IPS-NIHi11 (cell line): ENCODE measurements at regions not wholly inside any gene's neighbourhood (a gene's known extent, or its start where the extent isn't known, plus 50 kb on each side); places are given as distances from the start of the nearest gene placed in this dataset.

Experiments used
- DNase-seq: peaks from one replicate; pipeline ENCODE4 v3.0.0; 2012; ENCODE audit warnings: mixed read lengths, low spot score

DNA sequence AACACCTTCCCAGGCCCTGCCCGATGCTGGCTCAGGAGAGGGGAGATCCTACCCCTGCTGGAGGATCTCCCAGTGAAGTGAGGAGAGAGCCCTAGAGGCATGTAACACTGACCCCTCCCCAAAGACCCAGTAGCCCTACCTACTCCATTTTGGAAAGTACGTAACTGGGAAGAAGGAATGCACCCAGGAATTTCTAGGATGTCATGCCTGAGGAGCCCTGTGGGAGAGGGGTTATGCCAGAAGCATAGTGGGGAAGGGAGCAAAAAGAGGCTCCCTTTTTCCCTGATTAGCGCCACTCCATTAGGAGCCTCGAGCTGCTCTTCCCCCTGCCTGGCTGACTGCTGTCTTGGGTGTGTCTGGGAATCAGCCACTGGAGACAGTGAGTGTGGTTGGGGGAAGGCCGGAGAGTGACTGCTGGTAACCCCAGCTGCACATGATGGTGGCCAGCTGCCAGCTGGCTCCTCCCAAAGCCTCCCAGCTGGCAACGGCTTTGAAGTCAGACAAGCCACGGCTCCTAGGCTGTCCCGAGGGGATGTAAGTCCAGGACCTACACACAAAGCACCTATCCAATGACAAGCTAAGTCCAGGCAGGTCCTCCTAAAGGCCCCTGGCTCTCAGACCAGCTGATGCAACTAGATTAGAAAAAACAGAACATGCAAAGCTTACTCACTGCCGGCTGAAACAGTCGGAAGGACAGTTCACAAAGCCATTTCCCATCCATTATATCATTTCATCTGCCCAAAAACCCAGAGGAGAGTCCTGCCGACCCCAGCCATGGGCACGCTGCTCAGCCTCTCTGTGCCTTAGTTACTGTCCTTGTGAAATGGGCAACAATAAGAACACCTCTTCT is 136.5 kb upstream of the ABCA1 start:
- DNase-seq, result peak; percentile 55

DNA sequence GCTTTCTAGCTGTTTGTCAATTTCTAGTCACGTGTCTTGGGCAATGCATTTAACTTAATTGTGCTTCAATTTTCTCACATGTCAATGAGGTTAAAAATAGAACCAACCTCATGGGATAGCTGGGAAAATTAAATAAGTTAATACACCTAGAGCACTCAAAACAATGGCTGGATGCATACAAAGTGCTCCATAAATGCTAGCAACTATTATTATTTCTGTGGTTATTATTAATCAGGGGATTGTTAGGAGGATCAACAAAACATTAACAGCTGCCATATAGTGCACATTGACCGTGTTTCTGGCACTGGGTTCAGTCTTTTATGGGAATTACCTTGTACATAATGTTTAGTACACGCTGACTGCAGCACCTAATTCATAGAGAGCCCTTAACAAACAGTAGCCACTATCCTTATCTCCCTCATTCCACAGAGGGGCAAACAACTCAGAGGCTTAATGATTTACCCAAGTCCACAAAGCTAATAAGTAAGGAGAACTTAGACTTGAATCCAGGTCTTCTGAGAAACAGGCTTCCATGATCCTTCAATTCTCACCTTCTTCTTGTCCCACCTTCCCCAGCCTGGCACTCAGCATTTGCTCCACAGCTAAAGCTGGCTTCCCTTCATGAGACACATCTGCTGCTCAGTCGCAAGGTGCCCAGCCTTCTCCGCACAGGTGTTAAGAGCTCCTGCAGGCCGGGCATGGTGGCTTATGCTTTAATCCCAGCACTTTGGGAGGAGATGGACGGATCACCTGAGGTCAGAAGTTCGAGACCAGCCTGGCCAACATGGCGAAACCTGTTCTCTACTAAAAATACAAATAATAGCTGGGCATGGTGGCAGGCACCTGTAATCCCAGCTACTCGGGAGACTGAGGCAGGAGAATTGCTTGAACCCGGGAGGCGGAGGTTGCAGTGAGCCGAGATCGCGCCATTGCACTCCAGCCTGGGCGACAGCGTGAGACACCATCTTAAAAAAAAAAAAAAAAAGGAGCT is 137.4 kb upstream of the ABCA1 start:
- DNase-seq, result no peak

DNA sequence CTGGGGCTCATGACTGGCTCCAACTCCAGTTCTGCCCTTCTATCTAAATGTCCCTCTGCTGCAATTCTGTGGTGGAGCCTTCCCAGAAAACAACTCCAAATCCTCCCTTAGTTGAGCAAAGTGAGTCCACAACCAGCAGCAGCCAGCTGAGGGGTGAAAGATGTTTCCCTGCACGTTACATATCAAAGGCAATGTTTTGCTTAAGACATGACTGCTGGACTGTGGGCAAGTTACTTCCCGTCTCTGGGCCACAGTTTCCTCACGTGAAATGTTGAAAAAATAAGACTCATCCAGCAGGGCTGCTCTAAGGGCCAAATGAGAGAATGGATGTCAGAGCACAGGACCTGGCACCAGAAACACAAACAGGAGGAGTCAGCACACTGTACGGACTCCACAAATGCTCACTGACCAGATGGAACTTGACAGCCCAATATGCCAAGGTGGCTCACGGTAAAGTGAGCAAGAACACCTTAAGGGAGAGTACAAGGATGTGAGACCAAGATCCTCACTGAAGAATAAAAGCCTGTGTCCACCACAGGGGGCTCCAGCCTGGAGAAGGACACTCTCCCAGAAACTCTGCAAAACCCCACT is 138.4 kb upstream of the ABCA1 start:
- DNase-seq, result no peak

DNA sequence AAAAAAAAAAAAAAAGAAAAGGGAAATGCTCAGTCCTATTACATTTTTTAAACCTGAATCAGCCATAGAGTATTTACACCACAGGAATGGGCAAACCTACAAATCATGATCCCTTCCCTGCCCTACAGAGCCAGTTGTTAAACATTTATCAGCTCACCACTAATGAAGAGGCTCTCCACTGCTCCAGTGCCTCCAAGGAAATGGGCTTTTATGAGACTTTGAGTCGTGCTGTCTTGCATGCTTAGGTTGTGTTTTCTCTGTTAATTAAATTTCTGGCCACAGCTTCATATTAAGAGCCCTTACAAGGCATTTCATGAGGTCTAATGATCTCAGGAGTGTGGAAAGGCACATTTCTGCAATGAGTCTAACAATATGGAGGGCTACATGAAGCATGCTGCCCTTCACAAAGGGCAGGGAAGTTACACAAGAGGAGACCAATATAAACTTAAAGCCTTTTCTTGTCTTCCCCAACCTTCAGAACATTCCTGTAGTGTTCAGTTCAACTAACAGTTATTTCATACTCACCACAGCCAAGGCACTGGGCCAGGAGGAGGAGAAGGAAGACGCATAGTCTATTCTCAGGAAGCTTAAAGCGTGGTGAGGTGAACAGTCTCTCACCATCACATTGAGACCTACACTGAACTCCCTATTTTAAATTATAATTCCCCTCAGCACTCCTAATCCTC is 140.1 kb upstream of the ABCA1 start:
- no peak for DNase-seq

DNA sequence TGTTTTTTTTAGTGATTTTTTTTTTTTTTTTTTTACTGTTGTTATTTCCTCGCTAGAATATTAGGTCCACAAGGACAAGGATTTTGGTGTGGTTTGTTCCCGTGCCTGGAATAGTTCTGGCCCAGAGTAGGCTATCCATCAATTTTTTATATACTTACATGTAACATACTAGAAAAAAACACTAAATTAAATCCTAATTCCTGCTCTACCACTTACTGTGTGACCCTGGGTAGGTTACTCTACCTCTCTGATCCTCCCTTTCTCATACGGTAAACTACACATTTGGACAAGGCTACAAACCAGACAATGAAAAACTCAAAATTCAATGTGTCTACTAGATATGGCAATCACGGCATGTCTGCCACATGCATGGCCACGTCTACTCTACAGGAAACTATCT is 141.3 kb upstream of the ABCA1 start:
- DNase-seq, result no peak

DNA sequence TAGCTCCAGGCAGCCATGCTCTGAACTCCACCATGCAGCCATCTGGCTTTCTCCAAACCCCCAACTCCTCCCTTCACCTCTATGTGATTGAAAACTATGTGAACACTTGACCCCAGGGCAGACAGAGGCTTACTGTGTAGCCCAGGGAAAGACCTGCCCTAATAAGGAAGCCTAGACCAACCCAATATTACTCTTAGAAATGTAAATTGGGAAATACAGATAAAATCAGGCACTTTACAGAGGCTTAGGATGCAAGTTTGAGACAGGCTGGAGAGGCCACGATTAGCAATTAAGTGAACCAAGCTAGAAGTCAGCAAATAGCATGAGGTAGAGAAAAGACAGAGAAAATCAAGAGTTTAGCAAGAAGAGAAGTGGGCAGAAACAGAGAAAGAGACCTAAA is 141.7 kb upstream of the ABCA1 start:
- DNase-seq, result no peak

DNA sequence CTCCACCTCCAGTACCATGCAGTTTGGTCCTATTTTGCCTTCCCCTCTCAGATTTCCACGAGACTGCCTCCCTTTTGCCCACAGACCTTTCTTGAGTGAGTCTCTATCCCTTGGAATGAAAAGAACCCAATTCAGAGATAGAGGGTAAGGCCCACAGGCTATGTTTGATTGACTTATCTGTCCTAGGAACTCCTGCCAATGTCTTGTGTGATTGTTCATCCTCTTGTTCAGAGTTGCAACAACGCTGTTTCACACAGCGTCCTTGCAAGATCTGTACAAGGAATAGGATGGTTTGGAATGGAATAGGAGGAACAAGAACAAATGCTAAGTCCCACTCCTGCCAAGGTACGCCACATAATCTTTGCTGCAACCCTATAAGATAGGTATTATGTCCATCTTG is 142.2 kb upstream of the ABCA1 start:
- no peak for DNase-seq

DNA sequence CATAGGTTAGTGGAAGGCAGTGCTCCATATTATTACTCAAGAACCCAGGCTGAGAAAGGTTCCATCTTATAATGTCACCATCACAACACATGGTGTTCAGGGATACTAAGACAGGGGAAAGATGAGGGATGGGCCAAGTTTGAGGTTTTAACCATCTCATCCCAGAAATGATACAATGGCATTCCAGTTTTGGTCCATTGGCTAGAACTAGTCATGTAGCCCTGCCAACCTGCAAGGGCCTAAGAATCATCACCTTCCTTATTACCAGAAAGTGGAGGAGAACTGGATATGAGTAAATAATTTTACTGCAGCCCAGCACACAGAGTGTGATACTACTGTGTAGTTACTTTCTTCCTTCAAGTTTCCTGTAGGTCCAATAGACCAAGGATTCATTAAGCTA is 144.5 kb upstream of the ABCA1 start:
- no peak for DNase-seq

DNA sequence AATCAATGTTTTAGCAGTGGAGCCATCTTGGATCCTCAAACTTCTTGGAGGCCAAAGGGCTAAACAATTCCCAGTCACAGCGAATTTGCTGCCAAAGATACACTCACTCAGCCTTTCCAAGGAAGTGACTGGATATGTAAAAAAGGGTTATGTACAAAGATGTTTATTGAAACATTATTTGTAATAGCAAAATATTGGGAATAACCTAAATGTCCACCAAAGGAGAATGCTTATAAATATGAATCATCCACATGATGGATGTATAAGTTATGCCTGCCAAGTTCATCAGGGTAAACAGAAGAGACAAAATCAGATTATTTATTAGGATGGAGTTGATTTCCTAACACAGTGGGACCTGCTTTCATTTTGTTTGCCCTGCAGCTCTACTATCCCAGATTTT is 145.2 kb upstream of the ABCA1 start:
- DNase-seq, result no peak

DNA sequence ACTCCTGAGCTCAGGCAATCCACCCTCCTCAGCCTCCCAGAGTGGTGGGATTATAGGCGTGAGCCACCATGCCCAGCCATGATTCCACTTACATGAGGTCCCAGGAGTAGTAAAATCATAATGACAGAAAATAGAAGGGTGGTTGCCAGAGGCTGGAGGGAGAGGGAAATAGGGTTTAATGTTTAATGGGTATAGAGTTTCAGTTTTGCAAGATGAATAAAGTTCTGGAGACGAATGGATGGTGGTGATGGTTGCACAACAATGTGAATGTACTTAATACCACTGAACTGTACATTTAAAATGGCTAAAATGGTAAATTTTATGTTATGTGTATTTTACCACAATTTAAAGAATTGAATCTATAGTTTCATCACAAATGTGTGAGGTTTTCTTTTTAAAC is 146.5 kb upstream of the ABCA1 start:
- no peak for DNase-seq

DNA sequence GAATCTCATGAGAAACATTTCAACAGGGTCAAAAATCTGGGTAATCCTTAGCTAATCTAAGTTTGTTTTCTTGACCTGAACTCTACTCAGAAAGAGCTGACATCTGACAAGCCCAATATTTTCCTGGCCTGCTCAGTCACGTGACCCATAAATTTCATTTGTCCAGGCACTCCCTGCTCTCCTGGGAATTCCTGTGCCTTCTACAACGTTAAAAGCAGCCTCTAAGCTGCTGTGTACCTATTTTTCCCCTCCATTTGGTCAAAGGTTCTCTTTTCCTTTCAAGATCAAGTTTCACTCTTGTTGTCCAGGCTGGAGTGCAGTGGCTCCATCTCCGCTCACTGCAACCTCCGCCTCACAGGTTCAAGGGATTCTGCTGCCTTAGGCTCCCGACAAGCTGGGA is 148.8 kb upstream of the ABCA1 start:
- no peak for DNase-seq

DNA sequence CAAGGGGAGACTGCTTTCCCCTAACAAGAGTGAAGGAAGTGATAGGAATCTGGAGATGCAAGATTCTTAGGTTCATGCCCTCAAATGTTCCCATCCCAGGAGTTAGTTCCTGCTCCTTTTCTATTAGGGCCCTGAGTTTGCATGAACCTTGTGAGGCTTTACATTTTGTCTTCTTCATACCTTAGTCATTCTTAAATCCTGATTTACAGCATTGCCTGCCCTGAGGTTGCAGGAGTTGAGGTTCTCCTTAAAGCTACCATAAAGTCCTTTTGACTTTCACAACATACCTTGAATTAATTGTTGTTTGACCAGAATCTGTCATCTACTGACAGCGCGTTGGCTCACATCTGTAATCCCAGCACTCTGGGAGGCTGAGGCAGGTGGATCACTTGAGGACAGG is 151.5 kb upstream of the ABCA1 start:
- no peak for DNase-seq

DNA sequence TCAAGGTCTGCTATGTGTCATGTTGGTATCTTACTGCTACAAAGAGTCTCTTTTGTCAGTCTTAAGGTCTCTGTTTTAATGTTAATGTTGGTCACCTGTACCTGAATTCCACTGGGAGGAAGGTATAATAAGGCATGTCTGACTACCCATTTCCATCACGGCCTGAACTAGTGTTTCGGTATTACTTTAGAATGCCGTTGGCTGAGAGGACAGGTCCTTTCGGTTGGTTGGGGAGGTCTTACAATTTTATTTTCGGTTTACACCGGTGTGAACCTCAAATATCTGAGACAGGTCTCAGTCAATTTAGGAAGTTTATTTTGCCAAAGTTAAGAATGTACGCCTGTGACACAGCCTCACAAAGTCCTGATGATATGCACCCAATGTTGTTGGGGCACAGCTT is 154.9 kb upstream of the ABCA1 start:
- no peak for DNase-seq

DNA sequence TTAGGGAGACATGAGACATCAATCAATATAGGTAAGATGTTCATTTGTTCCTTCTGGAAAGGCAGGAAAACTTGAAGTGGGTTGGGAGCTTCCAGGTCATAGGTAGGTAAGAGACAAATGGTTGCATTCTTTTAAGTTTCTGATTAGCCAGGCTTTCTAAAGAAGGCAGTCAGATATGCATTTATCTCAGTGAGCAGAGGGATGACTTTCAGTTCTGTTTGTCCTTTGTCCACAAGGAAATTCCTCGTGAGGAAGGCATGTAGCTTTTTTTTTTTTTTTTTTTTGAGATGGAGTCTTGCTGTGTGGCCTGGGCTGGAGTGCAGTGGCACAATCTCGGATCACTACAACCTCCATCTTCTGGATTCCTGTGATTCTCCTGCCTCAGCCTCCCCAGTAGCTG is 155.3 kb upstream of the ABCA1 start:
- DNase-seq, result no peak

DNA sequence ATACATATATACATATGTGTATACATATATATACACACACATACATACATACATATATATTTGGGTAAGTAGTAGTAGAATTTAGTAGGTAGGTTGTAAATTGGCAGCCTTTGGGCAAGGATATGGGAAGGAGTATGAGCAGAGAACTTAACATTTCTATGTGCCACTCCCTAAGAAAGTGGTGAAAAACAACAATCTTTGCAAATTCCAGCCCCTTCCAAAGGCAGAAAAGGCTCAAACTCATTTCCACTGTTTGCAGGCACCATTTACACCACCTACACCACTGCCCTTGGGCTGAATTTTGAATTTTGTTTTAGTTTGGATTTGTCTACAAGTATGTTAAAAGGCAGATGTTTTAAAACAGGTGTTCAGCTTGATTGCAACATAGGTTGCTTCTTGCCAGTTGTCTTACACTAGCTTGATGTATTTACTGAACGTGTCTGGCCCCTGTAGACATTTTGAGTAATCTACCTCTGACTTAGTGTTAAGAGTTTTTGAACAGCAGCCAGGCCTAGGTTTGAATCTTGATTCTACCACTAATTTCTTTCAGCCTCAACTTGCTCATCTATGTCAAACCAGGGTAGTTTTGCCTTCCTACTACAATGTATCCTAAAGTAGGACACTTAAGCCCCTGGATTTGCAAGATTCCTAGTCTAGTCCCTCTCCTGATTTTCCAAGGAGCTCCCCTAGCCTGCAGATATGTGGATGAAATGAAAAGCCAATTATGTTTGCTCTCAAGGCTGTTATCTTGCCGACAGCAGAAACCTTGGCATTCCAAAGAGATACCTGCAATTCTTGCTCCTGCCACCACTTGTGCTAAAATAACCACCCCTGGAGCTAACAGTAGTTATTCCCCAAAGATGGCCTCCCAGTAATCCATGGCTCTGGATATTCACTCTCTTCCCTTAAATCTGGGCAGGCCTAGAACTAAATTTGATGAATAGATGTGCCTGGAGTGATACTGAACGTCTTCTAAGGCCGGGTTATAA is 156.2 kb upstream of the SLC44A1 start:
- no peak for DNase-seq

DNA sequence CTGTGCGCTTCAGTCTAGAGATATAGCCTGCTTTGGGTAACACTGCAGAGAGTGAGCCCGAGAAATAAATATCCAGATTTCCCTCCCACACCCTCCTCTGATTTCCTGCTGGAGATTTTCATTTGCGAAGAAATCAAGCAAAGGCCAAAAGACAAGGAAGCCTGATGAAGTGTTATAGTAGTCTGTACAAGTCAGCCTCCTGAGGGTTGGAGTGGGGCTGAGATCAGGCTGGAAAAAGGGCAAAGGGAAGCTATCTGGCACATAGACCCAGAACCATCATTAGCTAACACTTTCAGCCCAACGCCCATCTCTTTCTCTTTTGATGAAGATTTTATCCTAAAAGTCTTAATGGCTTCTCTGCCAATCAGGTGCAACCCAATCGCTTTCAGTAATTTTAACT is 154.6 kb upstream of the SLC44A1 start:
- DNase-seq, result no peak

DNA sequence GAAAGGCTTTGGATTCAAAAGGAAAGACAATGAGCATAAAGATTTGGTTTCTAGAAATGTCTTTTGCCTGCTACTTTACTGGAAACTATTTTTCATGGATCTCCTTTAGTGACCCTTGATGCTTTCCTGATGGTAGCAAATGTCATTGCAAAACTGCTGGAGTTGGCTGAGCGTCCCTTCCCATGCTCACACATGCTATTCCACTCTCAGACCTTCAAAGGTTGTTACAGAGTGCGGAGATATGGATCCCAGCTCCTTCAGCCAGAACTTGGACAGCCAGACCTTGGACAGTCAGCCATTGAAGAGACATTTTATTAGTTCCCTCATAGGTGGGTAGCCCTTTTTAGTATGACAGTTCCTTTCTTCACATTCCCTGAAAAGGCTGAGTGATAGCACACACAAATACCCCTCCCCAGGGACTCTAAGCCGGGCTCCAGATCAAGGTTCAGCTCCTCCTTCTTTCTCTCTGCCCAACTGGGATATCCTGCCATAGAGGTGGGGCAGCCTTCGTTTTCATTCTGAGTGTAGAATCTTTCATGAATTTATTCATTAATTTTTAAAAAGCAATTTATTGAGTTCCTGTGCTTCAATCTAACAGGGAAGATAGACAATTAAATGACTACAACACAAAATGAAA is 153.3 kb upstream of the SLC44A1 start:
- DNase-seq, result no peak

DNA sequence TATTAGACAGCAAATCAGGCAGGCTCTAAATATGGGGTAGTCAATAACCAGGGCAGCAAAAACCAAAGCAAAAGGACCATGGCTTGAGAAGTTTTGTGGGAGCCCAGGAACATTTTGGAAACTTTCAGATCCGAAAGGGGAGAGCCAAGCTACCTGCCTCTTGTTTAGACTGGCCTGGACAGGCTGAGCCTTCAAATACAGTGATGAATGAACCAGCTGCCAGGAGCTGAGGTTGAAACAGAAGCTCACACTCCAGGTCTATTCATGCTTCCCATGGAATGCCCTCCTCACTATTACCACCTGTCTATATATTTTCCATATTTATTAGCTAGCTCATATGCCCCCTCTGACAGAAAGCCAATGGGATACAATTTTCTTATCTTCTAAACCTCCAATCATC is 150.8 kb upstream of the SLC44A1 start:
- DNase-seq, result no peak

DNA sequence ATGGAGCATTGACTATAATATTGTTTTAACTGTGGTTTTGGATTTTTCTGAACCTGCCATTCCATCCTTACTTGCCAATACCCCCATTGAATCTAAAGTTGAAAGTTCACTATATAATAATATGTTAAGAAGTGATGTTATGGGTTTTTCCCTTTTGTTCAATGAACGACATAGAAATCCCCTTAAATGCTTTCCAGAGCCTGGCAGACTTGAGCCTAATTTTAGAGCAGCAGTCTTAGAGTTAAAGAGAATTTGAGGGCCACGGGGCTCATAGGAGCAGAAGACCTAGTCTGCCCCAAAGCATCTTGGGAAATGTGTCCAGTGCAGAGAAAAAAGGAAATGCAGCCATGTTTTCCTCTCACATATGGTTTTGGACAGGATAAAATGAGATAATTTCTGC is 146.1 kb upstream of the SLC44A1 start:
- DNase-seq, result no peak

DNA sequence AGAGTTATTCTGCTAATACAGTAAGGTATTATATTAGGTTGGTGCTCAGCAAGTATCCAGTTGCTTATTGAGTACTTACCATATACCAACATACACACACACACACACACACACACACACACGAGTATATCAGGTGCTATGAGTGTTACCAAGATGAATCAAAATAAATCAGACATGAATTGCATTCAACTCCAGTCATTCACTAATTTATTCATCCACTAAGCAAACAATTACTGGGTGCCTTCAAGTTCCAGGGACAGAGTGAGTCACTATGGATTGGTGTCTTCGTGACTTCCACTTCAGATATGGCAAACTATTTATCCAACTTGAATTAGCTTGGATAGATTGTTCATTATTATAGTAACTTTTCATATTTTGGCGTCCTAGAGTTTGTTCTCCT is 140.7 kb upstream of the SLC44A1 start:
- DNase-seq, result no peak
